ENCODE measurements at regions not wholly inside any gene's neighbourhood (a gene's known extent, or its start where the extent isn't known, plus 50 kb on each side); places are given as distances from the start of the nearest gene placed in this dataset.

DNA sequence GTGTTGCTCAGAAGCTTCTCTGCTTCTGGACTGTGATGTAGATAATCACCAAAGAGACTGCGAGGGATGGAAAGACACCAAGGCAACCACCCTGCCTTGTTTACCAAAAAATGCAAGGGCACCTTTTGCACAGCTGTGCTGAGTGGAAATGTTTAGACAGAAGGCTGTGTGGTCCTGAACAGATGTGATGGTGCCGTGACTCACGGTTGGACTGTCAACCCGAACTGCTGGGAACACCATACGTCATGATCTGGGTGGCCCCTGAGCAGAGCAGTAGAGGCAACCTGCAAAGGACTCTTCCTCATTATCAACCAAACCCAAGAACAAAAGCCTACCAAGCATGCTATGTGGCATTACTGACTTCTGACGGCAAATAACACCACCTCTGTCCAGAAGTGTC, 61.3 kb upstream of the LPP start:
- intact Hi-C loops (cut with micrococcal nuclease; ENCODE audit: unreplicated experiment) = no loop called here
- H4K20me1 ChIP-seq (ENCODE audit: control insufficient read depth, insufficient read depth) = no peaks in the 10 kb centered on the region
- H3K36me3 ChIP-seq (ENCODE audit: control insufficient read depth in 2 of 2, insufficient read depth in 2 of 2, low read length in 1 of 2) = no peaks in the 10 kb centered on the region
- ChIA-PET RAD21 (ENCODE audit: unreplicated experiment) (no interaction called here), SMC1A (ENCODE audit: uncharacterized antibody, unreplicated experiment) (no interaction called here), POLR2A (no interaction called here), CTCF (interaction anchor here (0.6 kb wide), 1 partner anchor 352 kb away, joined by 3 read pairs; no protein-coding TSS in a partner anchor)
- H3K9me3 ChIP-seq (replicated peaks; ENCODE audit: control insufficient read depth, insufficient read depth, low read length) = no peaks in the 10 kb centered on the region
- no peak for TF ChIP-seq SIX5 (IDR thresholded peaks at IDR 0.05; ENCODE audit: low read depth, low read length, severe bottlenecking)
- TF ChIP-seq LARP7 (IDR thresholded peaks at IDR 0.05) = no peak
- TF ChIP-seq, protein P1, sequence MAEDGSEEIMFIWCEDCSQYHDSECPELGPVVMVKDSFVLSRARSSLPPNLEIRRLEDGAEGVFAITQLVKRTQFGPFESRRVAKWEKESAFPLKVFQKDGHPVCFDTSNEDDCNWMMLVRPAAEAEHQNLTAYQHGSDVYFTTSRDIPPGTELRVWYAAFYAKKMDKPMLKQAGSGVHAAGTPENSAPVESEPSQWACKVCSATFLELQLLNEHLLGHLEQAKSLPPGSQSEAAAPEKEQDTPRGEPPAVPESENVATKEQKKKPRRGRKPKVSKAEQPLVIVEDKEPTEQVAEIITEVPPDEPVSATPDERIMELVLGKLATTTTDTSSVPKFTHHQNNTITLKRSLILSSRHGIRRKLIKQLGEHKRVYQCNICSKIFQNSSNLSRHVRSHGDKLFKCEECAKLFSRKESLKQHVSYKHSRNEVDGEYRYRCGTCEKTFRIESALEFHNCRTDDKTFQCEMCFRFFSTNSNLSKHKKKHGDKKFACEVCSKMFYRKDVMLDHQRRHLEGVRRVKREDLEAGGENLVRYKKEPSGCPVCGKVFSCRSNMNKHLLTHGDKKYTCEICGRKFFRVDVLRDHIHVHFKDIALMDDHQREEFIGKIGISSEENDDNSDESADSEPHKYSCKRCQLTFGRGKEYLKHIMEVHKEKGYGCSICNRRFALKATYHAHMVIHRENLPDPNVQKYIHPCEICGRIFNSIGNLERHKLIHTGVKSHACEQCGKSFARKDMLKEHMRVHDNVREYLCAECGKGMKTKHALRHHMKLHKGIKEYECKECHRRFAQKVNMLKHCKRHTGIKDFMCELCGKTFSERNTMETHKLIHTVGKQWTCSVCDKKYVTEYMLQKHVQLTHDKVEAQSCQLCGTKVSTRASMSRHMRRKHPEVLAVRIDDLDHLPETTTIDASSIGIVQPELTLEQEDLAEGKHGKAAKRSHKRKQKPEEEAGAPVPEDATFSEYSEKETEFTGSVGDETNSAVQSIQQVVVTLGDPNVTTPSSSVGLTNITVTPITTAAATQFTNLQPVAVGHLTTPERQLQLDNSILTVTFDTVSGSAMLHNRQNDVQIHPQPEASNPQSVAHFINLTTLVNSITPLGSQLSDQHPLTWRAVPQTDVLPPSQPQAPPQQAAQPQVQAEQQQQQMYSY (CRISPR knock-in tag; IDR thresholded peaks at IDR 0.05) = no peak
- TF ChIP-seq TBL1XR1 (IDR thresholded peaks at IDR 0.05; ENCODE audit: low read depth, low read length) = no peak
- TF ChIP-seq ZNF217 (IDR thresholded peaks at IDR 0.05) = no peak
- TF ChIP-seq CBFB (IDR thresholded peaks at IDR 0.05; ENCODE audit: low read depth) = no peak
- no peak for TF ChIP-seq CREB1 (IDR thresholded peaks at IDR 0.05; ENCODE audit: low read depth)
- TF ChIP-seq, protein P2, sequence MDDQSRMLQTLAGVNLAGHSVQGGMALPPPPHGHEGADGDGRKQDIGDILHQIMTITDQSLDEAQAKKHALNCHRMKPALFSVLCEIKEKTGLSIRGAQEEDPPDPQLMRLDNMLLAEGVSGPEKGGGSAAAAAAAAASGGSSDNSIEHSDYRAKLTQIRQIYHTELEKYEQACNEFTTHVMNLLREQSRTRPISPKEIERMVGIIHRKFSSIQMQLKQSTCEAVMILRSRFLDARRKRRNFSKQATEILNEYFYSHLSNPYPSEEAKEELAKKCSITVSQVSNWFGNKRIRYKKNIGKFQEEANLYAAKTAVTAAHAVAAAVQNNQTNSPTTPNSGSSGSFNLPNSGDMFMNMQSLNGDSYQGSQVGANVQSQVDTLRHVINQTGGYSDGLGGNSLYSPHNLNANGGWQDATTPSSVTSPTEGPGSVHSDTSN (IDR thresholded peaks at IDR 0.05; ENCODE audit: insufficient replicate concordance, low read depth, low read length) = no peak
- TF ChIP-seq CEBPB (IDR thresholded peaks at IDR 0.05; ENCODE audit: borderline replicate concordance in 1 of 2, low read depth in 2 of 2, low read length in 2 of 2) = no peak
- no peak for TF ChIP-seq HDAC6 (IDR thresholded peaks at IDR 0.05; ENCODE audit: unreplicated experiment)
- no peak for TF ChIP-seq SUZ12 (IDR thresholded peaks at IDR 0.05; ENCODE audit: unreplicated experiment)
- H3K4me3 ChIP-seq = no peak overlapping the region
- FAIRE-seq (no peak), DNase-seq (ENCODE audit: low read depth, low spot score) (no peak), ATAC-seq (no peak)
- no peaks in the 10 kb centered on the region for H3K79me2 ChIP-seq (ENCODE audit: control insufficient read depth, insufficient read depth, low read length)
- no TSS peak for BruUV-seq (replicated peaks)
- H3K27ac ChIP-seq (ENCODE audit: control insufficient read depth, insufficient read depth) = no peak overlapping the region
- no peaks in the 10 kb centered on the region for H3K4me1 ChIP-seq (ENCODE audit: control insufficient read depth, insufficient read depth, low read length)
- H3K9ac ChIP-seq (ENCODE audit: control insufficient read depth, insufficient read depth, low read length) = no peak overlapping the region
- in situ Hi-C loops (cut with MboI) = no loop called here
- H3K27me3 ChIP-seq (replicated peaks in 1 of 2; ENCODE audit: control insufficient read depth in 2 of 2, insufficient read depth in 2 of 2, low read length in 1 of 2) = peaks cover 0 to 13% of the 10 kb centered on the region in 2 experiments
- H2AFZ ChIP-seq (ENCODE audit: control insufficient read depth, low read depth, low read length) = no peak overlapping the region
- under 1% methylated on average over 6 of the region's 6 CpGs for WGBS (ENCODE audit: insufficient coverage, insufficient replicate concordance, low lambda C conversion rate, missing lambda C conversion rate)
- H3K4me2 ChIP-seq (ENCODE audit: control insufficient read depth, insufficient read depth) = no peak overlapping the region
